ENCODE measurements at regions not wholly inside any gene's neighbourhood (a gene's known extent, or its start where the extent isn't known, plus 50 kb on each side); places are given as distances from the start of the nearest gene placed in this dataset.

DNA sequence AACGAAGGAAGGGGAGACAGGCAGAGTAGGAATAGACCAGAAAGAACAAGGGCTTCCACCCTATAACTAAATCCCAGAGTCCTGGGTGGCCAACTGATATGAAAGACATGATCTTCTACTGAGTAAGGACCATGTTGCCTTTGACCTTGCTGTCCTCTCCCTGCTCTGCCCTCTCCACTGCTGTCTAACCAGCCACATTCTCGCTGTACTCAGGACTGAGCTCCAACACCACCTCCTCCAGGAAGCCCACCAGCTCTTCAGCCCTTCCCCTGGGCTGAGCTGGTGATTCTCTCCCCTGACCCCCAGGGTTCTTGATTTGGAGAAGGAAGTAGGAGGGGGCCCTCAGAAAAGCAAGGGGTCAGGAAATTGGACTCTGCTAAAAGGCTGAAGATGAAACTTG, 159.2 kb downstream of the DICER1 start:
- H3K36me3 Mint-ChIP-seq: no peaks in the 10 kb centered on the region
- H3K4me1 Mint-ChIP-seq: peaks cover 6% of the 10 kb centered on the region
- H3F3A ChIP-seq (ENCODE audit: low read depth): peaks cover 3% of the 10 kb centered on the region
- no peaks in the 10 kb centered on the region for H4K20me1 ChIP-seq (ENCODE audit: low read depth)
- TF ChIP-seq, protein P1, sequence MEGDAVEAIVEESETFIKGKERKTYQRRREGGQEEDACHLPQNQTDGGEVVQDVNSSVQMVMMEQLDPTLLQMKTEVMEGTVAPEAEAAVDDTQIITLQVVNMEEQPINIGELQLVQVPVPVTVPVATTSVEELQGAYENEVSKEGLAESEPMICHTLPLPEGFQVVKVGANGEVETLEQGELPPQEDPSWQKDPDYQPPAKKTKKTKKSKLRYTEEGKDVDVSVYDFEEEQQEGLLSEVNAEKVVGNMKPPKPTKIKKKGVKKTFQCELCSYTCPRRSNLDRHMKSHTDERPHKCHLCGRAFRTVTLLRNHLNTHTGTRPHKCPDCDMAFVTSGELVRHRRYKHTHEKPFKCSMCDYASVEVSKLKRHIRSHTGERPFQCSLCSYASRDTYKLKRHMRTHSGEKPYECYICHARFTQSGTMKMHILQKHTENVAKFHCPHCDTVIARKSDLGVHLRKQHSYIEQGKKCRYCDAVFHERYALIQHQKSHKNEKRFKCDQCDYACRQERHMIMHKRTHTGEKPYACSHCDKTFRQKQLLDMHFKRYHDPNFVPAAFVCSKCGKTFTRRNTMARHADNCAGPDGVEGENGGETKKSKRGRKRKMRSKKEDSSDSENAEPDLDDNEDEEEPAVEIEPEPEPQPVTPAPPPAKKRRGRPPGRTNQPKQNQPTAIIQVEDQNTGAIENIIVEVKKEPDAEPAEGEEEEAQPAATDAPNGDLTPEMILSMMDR (IDR thresholded peaks at IDR 0.05): no peak
- TF ChIP-seq EZH2phosphoT487 (IDR thresholded peaks at IDR 0.05) (no peak), EZH2 (IDR thresholded peaks at IDR 0.05) (no peak)
- H3K4me2 ChIP-seq: no peak overlapping the region
- peaks cover 14% of the 10 kb centered on the region for H3K27me3 Mint-ChIP-seq (ENCODE audit: insufficient read depth, low read depth)
- H3K36me3 ChIP-seq: no peaks in the 10 kb centered on the region
- H3K27ac ChIP-seq: no peak overlapping the region
- H3K9me3 Mint-ChIP-seq: no peaks in the 10 kb centered on the region
- H3K4me3 Mint-ChIP-seq: no peak overlapping the region
- H3K27ac Mint-ChIP-seq: no peak overlapping the region
- no peak overlapping the region for H3K4me3 ChIP-seq
- no peak overlapping the region for H3K9ac ChIP-seq
- no peak for DNase-seq (ENCODE audit: low spot score)
- H3K79me2 ChIP-seq (ENCODE audit: low read depth): no peaks in the 10 kb centered on the region
- no peaks in the 10 kb centered on the region for H3K9me3 ChIP-seq (ENCODE audit: low read depth)
- H2AFZ ChIP-seq (replicated peaks): no peak overlapping the region
- peaks cover 13% of the 10 kb centered on the region for H3K4me1 ChIP-seq
- H3K27me3 ChIP-seq: no peaks in the 10 kb centered on the region

GRCh38 chr14:94995551-94995950, 161.8 kb downstream of the DICER1 start:
- no peak overlapping the region for H3K27ac ChIP-seq
- H3K9me3 ChIP-seq (ENCODE audit: low read depth): no peaks in the 10 kb centered on the region
- H3K4me1 Mint-ChIP-seq: peaks cover 3% of the 10 kb centered on the region
- H3K9ac ChIP-seq: no peak overlapping the region
- H3K79me2 ChIP-seq (ENCODE audit: low read depth): no peaks in the 10 kb centered on the region
- no peaks in the 10 kb centered on the region for H3K9me3 Mint-ChIP-seq
- TF ChIP-seq, protein P1 (IDR thresholded peaks at IDR 0.05): no peak
- TF ChIP-seq EZH2 (IDR thresholded peaks at IDR 0.05): no peak
- no peak for TF ChIP-seq EZH2phosphoT487 (IDR thresholded peaks at IDR 0.05)
- H3K27ac Mint-ChIP-seq: no peak overlapping the region
- no peak overlapping the region for H2AFZ ChIP-seq (replicated peaks)
- no peaks in the 10 kb centered on the region for H4K20me1 ChIP-seq (ENCODE audit: low read depth)
- H3K4me1 ChIP-seq: peaks cover 9% of the 10 kb centered on the region
- peaks cover 9% of the 10 kb centered on the region for H3K27me3 Mint-ChIP-seq (ENCODE audit: insufficient read depth, low read depth)
- DNase-seq (ENCODE audit: low spot score): no peak
- H3K4me3 Mint-ChIP-seq: no peak overlapping the region
- H3K36me3 ChIP-seq: no peaks in the 10 kb centered on the region
- H3K36me3 Mint-ChIP-seq: no peaks in the 10 kb centered on the region
- no peak overlapping the region for H3K4me2 ChIP-seq
- no peaks in the 10 kb centered on the region for H3K27me3 ChIP-seq
- peaks cover 3% of the 10 kb centered on the region for H3F3A ChIP-seq (ENCODE audit: low read depth)
- H3K4me3 ChIP-seq: no peak overlapping the region

DNA sequence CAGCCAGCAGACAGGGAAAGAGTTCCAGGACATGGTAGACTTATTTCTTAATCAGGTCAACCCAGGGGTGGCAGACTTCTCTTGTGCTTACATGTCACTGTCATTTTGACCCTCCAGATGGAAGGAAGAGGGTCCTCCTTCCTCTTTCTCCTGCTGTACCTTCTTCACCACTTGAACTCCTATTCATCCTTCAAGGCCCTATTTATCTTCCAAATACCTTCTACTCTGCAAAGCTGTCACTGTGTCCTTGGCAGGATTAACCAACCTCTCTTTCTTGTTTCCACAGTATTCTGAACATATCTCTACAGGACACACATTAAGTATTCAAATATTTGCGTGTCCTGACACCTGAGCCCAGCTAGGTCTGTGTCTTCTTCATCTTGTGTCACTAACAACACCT, 163.1 kb downstream of the DICER1 start:
- Histone ChIP-seq H3F3A (ENCODE audit: low read depth) (peaks cover 3% of the 10 kb centered on the region), H3K27me3 (no peaks in the 10 kb centered on the region), H3K79me2 (ENCODE audit: low read depth) (no peaks in the 10 kb centered on the region), H3K4me2 (no peak overlapping the region), H3K27ac (no peak overlapping the region), H3K4me1 (peaks cover 9% of the 10 kb centered on the region), H3K36me3 (no peaks in the 10 kb centered on the region), H3K9ac (no peak overlapping the region), H4K20me1 (ENCODE audit: low read depth) (no peaks in the 10 kb centered on the region), H3K9me3 (ENCODE audit: low read depth) (no peaks in the 10 kb centered on the region), H3K4me3 (no peak overlapping the region), H2AFZ (replicated peaks) (no peak overlapping the region)
- Mint-ChIP-seq H3K36me3 (no peaks in the 10 kb centered on the region), H3K27ac (no peak overlapping the region), H3K27me3 (ENCODE audit: insufficient read depth, low read depth) (peaks cover 9% of the 10 kb centered on the region), H3K9me3 (no peaks in the 10 kb centered on the region), H3K4me1 (peaks cover 3% of the 10 kb centered on the region), H3K4me3 (no peak overlapping the region)
- TF ChIP-seq, protein P1 (IDR thresholded peaks at IDR 0.05): no peak
- TF ChIP-seq EZH2 (IDR thresholded peaks at IDR 0.05) (no peak), EZH2phosphoT487 (IDR thresholded peaks at IDR 0.05) (no peak)
- no peak for DNase-seq (ENCODE audit: low spot score)

All from neural progenitor cell (in vitro differentiated cells).